Lower leg skin (tissue), 4 donors: ENCODE measurements at regions not wholly inside any gene's neighbourhood (a gene's known extent, or its start where the extent isn't known, plus 50 kb on each side); places are given as distances from the start of the nearest gene placed in this dataset.

Source experiments
- DNase-seq, 2 donors: peaks; one replicate each; pipeline ENCODE4 v3.0.0-alpha.2; 2019; ENCODE audit warnings: low spot score in 2 of 2
- H3K4me3 ChIP-seq: fragments of 200-600 bp; sonication (generic); 2 replicates; pipeline ENCODE4 v1.5.1; 2017; ENCODE audit warnings: mild to moderate bottlenecking, low read depth; ENCODE audit not compliant: poor library complexity, severe bottlenecking
- CTCF ChIP-seq, 3 donors: fragments of 450-650 bp; IDR thresholded peaks; one replicate each; pipeline ENCODE4 v1.5.1; 2016; ENCODE audit warnings: antibody characterized with exemption in 3 of 3, mild to moderate bottlenecking in 3 of 3, moderate library complexity in 2 of 3
- POLR2A ChIP-seq, 2 donors: fragments of 450-650 bp; IDR thresholded peaks; one replicate each; pipeline ENCODE4 v1.6.1; 2016 to 2017; ENCODE audit warnings: antibody characterized with exemption in 2 of 2, mild to moderate bottlenecking in 1 of 2, moderate library complexity in 1 of 2
- WGBS, 2 donors: methylation state at CpG; one replicate each; pipeline ENCODE4 v1.1.5; 2018; 5-methylcytosine and 5-hydroxymethylcytosine counted together
- intact Hi-C: fragments of 100-400 bp; cut with DNase I; formaldehyde crosslinking; loops from one replicate; pipeline ENCODE4 v1.15.0; 2023; ENCODE audit warnings: low total_unique reads

GRCh38 chr2:185607945-185608344, 130.7 kb upstream of the FSIP2 start:
- no peak for TF ChIP-seq CTCF (IDR thresholded peaks at IDR 0.05)
- TF ChIP-seq POLR2A (IDR thresholded peaks at IDR 0.05), result no peak
- intact Hi-C loops, result no loop called here
- WGBS, 2 donors, result 71 to 78% methylated on average over 1 of the region's 1 CpG
- no peak overlapping the region for H3K4me3 ChIP-seq
- no peak for DNase-seq

GRCh38 chr2:185608799-185609198, 129.8 kb upstream of the FSIP2 start:
- intact Hi-C loops, result no loop called here
- no peak for DNase-seq
- no peak overlapping the region for H3K4me3 ChIP-seq
- TF ChIP-seq POLR2A (IDR thresholded peaks at IDR 0.05) (no peak), CTCF (IDR thresholded peaks at IDR 0.05) (no peak)
- WGBS, 2 donors, result 45 to 46% methylated on average over 3 of the region's 3 CpGs

- no peak overlapping the region for H3K4me3 ChIP-seq
- intact Hi-C loops, result no loop called here
- TF ChIP-seq POLR2A (IDR thresholded peaks at IDR 0.05) (no peak), CTCF (IDR thresholded peaks at IDR 0.05) (no peak)
- WGBS, 2 donors, result 56 to 61% methylated on average over 1 of the region's 1 CpG
- DNase-seq, result no peak
Observed at GRCh38 chr2:185610301-185610700, 128.3 kb upstream of the FSIP2 start.

- DNase-seq, result no peak
- no peak for TF ChIP-seq CTCF (IDR thresholded peaks at IDR 0.05)
- no peak for TF ChIP-seq POLR2A (IDR thresholded peaks at IDR 0.05)
- no peak overlapping the region for H3K4me3 ChIP-seq
- 30 to 43% methylated on average over 1 of the region's 1 CpG for WGBS, 2 donors
- intact Hi-C loops, result no loop called here
Observed at GRCh38 chr2:185618625-185619024, 120.0 kb upstream of the FSIP2 start.

- 93% methylated on average over 1 of the region's 1 CpG for WGBS, 2 donors
Observed at GRCh38 chr2:185625604-185626003, 113.0 kb upstream of the FSIP2 start.

More at GRCh38 chr2:185625604-185626003, 113.0 kb upstream of the FSIP2 start:
- H3K4me3 ChIP-seq, result no peak overlapping the region
- DNase-seq, result no peak
- intact Hi-C loops, result no loop called here
- no peak for TF ChIP-seq CTCF (IDR thresholded peaks at IDR 0.05)
- TF ChIP-seq POLR2A (IDR thresholded peaks at IDR 0.05), result no peak
